NCI-H1417 (cell line): ENCODE measurements at regions not wholly inside any gene's neighbourhood (a gene's known extent, or its start where the extent isn't known, plus 50 kb on each side); places are given as distances from the start of the nearest gene placed in this dataset.
"Not testable (repeated sequence)": the region's sequence is repeated elsewhere in the genome, so short reads cannot be mapped to it uniquely, and the experiment has no call there.

Experiments
- DNase-seq, 3 experiments: peaks; one replicate each; lab custom pipeline; 2025; lab: John Stamatoyannopoulos, UW

- DNase-seq = peak in 2 of 3 experiments; percentile 0 to 48
Observed at GRCh38 chr2:159880729-159881128, 82.7 kb upstream of the CD302 start.

DNA sequence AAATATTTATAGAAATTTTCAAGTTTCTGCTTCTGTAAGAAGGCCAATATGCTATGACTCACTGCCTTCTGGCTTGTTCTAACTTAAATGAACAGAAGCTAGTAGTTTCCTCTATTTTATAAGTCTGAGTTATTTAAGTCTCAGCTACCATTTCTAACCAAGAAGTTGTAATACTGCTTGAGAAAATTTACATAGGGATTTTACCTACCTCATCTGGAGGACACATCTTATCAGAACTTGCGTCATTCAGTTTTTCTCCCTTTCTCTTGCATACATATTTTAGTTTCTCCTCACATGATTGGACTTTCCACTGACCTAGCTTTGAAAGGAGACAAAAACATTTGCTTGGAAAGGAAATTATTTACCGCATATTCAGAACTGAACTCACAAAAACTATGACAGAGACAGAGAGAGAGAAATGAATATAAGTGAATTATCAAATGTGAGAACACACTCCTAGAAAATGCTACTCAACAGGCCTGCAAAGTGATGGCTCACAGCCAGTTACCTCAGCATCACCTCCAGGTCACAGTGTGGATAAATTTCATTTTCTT, 81.1 kb upstream of the CD302 start:
- DNase-seq = no peak

DNA sequence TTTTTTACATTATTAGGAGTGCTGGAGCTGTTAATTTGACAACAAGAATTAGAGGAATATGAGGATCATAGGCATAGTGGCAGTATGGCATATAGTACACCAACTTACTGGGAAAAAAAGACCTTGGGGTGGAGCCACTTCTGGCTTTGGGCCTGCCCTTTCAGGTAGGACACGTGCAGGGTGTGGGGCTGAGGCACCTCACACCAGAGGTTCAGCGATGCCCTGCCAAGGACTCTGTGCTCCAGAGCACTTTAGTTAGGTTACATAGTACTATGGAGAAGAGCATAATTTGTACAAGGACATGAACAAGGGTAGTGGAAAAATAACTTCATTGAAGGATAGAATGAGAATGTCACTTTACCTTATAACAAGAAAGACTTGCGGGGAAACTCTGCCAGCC, 77.1 kb upstream of the CD302 start:
- peak in 1 of 3 experiments; percentile 1 for DNase-seq

- DNase-seq = peak in 1 of 3 experiments; percentile 15
Observed at GRCh38 chr2:159873258-159873657, 75.2 kb upstream of the CD302 start.

DNA sequence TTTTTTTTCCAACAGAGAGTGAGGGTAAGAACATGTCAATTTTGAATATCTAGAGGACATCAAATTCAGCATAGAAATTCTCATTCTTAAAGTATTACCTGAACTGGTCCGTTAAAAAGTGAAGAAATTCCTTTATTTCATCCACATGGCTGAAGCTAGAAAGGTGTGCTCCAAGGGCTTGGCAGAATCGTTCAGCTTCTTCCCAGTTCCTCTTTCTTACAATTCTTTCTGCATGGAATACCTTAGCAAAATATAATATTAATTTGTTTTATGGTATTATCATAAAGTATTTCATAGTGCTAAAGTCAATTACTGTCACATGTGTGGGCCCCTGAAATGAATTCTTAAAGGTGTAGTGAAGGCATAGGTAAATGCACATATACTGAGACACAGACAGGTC, 74.3 kb upstream of the CD302 start:
- DNase-seq = no peak

DNA sequence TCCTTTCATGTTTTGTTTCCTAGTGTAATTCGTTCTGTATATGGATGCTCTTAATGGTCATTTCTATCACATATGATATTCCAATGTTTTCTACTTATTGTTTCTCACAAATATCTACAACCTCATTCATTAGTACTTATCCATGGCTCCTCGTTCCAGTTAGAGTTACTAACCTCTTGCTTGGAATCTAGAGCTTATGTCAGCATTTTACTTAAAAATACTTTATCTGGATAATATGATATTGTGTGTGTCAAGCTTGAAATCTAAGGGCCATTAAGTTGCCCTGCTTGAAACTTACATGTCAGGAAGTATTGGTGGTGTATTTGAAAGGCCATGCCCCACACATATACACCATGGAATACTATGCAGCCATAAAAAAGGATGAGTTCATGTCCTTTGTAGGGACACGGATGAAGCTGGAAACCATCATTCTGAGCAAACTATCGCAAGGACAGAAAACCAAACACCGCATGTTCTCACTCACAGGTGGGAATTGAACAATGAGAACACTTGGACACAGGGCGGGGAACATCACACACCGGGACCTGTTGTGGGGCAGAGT, 70.7 kb upstream of the CD302 start:
- not testable (repeated sequence) for DNase-seq

GRCh38 chr2:159867567-159868361, 69.8 kb upstream of the CD302 start:
- DNase-seq = peak in 2 of 3 experiments; percentile 34 to 73

- no peak for DNase-seq
Observed at GRCh38 chr2:159863526-159864160, 65.6 kb upstream of the CD302 start.

- DNase-seq = no peak
Observed at GRCh38 chr2:159860581-159861310, 62.7 kb upstream of the CD302 start.

- no peak for DNase-seq
Observed at GRCh38 chr2:159859583-159859982, 61.6 kb upstream of the CD302 start.

- DNase-seq = no peak
Observed at GRCh38 chr2:159856760-159857159, 58.8 kb upstream of the CD302 start.

- no peak for DNase-seq
Observed at GRCh38 chr2:159855557-159856061, 57.6 kb upstream of the CD302 start.

- DNase-seq = no peak
Observed at GRCh38 chr2:159855143-159855542, 57.1 kb upstream of the CD302 start.

DNA sequence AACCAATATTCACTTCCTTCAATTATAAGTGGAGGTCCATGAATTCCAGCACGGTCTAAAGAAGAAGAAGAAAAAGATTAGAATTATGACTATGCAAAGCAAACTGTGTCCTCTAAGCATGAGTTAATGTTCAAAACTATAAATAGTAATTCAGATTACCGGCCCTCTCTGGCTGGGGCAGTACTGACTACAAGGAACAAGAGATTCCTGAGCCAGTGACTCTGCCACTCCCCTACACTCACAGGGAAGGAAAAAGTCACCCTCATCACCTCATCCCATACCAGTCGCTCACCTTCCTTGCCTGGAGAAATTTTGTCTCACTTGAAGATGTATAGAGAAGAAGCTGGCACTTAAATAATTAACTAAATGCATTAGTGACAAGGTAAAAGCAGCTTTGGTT, 56.5 kb upstream of the CD302 start:
- DNase-seq = no peak

- no peak for DNase-seq
Observed at GRCh38 chr2:159853101-159853500, 55.1 kb upstream of the CD302 start.

- peak in 2 of 3 experiments; percentile 1 to 22 for DNase-seq
Observed at GRCh38 chr2:159851941-159852340, 53.9 kb upstream of the CD302 start.

DNA sequence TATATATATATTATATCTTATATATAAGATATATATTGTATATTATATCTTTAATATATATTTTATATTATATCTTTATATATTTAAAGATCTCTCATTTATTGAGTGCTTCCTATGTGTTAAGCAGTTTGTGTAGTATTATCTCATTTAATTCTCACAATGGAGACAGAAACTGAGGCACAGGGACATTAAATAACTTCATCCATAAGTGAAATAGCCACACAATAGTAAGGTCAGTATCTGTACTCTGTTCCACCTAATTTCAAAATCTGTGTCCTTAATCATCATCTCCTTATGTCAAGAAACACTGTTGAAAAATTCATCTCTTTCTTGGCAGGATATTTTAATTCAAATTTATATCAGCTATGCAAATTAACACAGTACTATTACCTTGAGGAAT, 52.8 kb upstream of the CD302 start:
- no peak for DNase-seq

DNA sequence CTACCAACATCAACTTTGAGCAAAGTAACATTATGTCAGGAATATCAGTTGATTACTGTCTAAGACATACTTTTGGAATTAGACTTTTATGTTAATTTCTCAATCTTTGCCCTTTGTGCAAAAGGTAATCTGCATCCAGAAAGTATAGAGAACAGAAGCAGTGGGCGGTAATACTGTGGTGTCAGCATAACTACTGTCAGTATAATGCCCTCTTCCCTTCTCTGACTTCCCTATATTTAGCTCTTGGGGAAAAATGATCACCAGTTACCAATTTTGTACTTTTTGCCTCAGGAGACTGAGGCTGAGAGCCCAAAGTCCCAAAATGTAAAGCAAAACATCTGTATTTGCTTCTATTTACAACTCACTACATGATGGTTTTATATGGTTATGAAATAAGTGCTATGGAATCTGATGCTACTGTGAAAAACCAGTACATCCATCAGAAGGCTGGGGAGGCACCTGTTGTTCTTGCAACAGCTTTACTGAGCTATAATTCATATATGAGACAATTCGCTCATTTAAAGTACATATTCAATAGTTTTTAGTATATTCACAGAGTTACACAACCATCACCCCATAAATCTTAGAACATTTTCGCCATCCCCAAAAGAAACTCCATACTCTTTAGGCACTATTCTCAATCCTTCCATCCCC, 51.3 kb upstream of the CD302 start:
- no peak for DNase-seq
